SIG-M5 treated with dmso at 0.1 percent for 504 hours (cell line): ENCODE measurements at regions not wholly inside any gene's neighbourhood (a gene's known extent, or its start where the extent isn't known, plus 50 kb on each side); places are given as distances from the start of the nearest gene placed in this dataset.
"Not testable (repeated sequence)": the region's sequence is repeated elsewhere in the genome, so short reads cannot be mapped to it uniquely, and the experiment has no call there.

Experiments used
- DNase-seq: peaks from one replicate; lab custom pipeline; 2025; ENCODE audit not compliant: unreplicated experiment; lab: John Stamatoyannopoulos, UW

DNA sequence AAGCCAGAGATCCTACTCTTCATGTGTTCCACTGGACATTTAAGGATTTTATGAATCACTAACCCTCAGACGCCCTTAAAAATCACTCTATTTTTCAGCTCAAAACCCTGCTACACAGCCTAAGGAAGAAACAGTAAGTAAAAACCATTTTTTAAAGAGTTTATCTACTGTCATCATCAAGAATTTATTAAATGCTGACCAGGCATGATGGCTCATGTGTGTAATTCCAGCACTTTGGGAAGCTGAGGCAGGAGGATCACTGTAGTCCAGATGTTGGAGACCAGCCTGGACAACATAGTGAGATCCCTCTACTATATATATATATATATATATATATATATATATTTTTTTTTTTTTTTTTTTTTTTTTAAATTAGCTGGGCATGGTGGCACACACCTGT lies 124.2 kb upstream of the ID4 start:
- DNase-seq = no peak

DNA sequence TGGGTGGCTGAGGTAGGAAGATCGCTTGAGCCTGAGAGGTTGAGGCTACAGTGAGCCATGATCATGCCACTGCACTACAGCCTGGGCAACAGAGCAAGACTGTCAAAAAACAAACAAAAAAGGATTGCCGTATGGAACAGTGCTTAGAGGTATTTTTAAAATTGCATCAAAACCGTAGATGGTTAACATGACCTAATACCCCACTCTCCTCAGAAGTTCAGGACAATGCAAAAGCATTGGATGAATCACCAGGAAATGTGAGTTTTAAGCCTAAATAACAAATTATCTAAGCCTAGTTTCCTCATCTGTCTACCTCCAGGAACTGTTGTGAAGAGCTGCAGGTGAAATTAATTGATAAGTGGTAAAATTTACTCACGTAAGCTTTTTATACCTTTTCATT lies 123.8 kb upstream of the ID4 start:
- DNase-seq = no peak

DNA sequence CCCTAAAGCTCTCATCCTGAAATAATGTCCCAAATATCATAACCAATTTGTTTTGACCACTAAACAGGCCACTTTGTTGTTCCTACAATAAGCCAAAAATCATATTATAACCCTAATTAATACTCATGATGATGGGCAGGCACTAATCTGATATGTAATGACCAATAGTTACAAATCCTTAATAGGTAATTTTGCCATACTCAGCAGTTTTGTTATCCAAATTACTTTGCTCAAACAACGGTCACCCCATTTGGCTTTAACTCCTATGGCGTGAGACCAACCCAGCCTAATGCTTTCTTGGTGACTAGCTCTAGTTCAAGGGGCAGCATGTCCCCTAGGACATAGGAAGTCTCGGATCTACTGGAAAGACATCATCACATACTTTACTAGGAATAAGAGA lies 123.2 kb upstream of the ID4 start:
- DNase-seq = no peak

DNA sequence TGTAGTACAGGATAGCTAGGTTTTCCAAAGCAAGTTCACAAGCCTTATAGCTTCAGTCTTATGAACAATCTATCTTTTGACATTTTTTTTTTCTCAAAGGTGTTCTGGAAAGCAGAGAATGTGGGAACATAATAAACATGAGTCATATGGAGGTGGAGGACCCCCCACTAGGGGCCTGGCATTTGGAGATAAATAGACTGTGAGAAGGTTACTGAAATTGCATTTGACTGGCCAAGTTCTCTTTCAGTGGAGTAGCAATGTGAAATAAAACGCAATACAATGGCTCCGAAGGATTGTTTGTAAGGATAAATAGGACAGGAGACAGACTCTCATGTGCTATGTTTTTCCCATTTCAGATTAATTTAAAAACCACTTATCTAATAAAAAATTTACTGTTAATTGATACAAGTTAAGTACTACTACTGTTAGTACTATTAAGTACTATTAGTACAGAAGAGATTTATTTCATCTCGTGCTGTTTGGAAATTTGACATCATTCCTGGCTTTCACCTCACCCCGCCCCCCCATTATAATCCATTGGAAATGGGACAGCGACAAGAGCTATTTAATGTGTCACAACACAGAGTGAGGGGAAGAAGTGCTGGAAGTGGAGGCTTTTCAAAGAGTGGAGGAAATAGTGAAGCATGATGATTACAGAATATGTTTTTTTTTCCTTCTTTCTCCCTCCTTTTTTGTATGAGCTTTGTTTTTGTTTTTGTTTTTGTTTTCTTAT lies 122.6 kb upstream of the ID4 start:
- DNase-seq = no peak

DNA sequence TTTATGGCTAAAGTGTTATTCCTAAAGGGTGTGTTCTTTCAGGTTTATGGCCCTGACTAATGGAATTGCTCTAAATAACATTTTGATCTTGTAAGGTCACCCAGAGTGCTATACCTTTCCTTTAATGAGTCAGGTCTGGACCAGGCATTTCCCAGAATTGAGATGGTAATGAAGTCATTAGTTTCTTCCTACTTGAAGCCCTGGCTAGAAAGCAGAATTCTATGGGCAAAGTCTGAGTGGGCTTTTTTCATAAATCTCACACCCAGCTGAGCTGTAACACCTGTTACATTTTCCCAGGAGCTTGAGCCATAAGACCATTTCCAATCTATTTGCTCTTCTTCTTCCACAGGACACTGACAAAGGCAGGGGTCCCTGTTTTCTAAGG lies 122.0 kb upstream of the ID4 start:
- no peak for DNase-seq

DNA sequence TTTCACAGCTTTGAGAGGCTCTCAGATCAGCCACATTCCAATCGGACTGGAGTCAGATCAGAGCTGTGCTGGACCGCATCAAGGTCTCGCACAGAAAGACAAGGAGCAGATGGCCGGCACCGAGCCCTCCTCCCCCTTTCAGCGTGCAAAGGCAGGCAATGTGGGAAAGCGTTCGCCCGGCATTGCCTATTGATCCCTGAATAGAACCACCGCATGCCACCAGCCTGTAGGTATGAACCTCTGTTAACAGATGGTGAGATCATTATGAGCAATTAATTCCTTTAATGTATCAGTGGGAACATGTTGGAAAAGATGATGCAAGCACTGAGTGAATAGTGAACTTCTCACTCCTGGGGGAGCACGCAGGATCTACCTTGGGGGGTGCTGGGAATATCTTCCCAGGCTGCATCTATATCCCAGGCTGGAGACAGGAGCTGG lies 117.5 kb upstream of the ID4 start:
- DNase-seq = no peak

DNA sequence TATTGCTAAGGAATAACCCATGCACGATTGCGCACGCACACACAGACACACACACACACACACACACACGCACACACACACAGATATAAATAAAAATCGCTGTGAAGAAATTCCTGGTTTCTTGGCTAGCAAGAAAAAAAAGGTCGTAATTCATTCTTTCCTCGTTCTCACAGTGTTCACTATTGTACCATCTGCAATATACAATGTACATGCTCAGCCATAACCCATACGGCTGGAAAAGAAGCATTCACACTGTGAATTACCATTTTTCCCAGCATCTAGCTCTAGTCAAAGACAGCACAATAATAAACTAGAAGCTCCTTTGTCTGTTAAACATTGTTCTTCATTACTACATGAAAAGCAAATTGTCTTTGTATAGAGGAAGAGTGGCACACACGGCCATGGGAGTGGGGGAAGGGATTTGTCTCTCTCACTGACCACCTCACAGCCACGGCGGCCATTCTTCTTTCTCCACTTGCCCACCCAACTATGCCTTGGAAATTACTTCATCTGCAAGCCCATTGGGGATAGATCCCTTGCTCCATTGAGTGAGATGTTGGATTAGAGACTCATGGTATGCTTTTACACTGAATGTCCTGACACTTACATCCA lies 115.3 kb upstream of the ID4 start:
- DNase-seq = no peak

DNA sequence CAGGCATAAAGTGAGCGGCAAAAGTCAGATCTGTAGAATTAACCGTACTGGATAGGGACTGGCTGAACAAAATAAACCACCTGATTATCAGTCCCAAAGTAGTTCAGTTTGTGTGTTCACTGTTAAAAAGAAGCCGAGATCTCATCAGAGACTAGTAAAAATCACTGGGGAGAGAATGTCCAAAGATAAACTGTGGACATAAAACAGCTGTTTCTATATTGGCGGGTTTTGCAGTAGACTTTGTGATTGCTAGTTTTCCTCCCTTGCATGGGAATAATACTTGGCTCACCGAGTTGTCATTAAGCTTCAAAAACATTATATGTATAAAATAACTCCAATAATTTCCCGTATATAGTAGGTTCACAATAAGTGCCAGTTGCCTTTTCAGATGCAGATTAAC lies 114.2 kb upstream of the ID4 start:
- no peak for DNase-seq

DNA sequence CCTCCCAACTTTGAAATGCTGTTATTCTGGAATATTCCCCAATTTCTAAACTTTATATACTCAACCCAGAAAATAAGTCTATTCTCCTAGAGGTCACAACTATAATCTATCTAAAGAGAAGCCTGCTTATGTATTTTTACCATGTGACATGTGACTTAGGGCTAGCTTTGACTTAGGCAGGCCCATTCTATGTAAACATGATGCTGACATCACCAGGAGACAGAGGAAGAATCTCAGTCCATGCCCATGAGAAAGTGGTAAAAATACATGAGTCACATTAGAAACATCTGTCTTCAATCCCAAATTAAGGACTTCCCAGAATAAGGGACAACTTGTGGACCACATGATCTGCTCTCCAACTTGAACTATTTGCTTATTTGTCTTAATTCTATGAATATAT lies 113.6 kb upstream of the ID4 start:
- DNase-seq = no peak

DNA sequence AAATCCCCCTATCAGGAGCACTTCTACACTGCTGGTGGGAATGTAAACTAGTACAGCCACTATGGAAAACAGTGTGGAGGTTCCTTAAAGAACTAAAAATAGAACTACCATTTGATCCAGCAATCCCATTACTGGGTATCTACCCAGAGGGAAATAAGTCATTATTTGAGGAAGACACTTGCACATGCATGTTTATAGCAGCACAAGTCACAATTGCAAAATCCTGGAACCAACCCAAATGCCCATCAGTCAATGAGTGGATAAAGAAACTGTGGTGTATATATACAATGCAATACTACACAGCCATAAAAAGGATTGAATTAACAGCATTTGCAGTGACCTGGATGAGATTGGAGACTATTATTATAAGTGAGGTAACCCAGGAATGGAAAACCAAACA lies 111.7 kb upstream of the ID4 start:
- DNase-seq = not testable (repeated sequence)

DNA sequence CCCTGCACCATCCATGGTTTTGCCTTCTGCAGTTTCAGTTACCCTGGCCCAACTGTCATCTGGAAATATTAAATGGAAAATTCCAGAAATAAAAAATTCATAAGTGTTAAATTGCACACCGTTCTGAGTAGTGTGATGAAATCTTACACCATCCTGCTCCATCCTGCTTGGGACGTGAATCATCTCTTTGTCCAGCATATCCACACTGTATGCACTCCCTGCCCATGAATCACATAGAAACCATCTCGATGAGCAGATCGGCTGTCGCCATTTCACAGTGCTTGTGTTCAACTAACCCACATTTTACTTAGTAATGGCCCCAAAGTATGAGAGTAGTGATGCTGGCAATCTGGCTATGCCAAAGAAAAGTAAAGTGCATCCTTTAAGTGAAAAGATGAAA lies 105.9 kb upstream of the ID4 start:
- no peak for DNase-seq

DNA sequence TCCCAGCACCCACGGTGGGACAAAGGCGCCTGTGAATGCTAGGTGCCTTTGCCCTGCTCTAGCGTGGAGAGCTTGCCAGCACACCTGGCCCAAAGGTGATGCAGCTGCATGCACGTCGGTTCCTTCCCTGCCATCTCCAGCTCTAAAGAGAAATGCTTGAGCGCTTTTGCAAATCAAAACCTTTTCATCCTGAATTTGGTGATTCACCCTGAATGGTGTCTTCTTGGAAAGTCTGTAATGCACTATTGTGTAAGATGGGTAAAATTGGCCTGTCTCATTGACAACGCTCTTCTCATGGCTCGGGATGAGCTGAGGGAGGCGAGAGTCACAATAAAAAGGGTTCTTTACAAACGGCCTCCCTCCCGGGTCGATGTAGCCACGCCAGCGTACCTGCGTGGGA lies 103.1 kb upstream of the ID4 start:
- no peak for DNase-seq

DNA sequence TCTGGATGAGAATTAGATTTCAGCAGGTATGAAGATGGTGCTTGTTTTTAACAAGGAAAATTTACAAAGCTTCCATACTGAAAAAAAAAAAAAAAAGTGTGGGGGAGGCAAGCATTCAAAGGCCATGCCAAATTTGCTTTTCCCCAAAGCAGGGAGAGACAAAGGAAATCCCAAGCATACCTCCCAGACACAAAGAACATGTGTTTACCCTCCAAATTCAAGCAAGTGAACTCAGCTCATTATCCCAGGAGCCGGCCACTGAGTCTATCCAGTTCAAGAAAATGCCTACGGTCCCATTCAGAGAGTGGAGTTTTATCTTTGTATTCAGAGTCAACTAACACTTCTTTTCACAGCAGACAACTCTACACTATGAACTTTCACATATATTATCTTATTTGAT lies 102.7 kb upstream of the ID4 start:
- DNase-seq = no peak

DNA sequence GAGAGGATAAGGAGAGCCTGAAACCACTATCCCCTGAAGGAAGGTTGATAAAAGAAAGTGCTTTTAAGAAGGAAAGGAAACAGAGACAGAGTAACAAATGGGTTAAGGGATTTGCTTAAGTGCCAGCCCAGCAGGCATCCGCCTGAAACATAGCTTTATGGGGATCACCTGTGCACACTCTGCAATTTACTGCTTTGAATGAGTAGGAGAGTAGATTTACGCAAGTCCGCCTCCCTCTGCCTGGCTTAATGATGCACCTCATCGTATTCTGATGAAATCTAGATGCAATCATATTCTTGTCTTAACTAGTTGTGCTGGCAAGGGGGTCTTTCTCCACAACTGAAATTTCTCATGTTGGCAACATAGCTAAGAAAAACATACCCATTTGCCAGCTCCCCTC lies 101.1 kb upstream of the ID4 start:
- no peak for DNase-seq

DNA sequence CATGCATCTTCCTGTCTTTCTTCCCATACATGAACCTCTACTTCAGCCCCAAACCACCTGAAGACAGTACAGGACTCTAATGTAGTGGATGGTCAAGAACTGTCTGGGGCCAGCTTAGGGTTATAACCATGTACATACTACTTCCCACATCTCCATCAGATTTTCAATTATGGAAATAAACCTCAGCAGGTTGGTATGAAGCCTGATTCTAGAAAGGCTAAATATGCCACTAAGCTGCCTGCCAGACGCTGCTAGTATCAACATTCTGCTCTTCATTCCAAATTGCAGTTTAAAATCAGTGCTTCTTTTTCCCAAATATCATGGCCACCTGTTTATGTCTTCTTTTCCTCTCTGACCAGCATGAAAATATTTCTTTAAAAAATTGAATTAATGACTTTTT lies 99.2 kb upstream of the ID4 start:
- DNase-seq = no peak

DNA sequence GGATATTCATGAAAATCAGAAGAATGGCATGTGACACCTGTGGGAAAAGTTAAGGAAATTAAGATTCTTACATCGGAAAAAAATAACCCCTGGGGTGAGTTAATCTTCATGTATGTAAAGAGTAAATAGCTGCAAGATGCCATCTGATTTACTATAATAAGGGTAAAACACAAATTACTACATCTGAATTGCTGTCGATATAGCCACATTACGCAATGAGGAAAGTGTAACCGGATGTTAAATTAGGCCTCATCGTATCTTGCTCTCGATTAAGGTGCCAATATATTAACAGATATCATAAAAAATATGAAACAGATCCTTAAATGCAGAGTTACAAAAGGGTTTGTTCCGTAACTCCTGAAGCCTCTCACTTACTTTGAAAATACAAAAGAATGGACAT lies 87.4 kb upstream of the ID4 start:
- DNase-seq = no peak

DNA sequence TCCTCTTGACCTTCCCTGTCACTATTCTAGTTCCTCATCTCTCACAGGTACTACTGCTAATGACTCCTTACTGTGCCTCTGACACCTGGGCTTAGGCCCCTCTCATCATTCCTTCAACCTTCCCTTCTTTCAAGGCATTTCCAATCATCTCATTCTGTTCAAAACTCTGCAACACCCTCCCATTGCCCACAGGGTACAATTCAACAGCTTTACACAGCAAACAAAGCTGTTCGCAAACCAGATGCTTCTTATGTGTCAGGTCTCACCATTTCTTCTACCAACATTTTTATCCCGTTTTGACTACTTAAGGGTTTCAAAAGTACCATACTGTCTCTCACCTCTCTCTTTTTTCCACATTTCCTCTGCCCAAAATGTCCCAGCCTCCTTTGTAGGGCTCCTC lies 84.4 kb upstream of the ID4 start:
- no peak for DNase-seq

DNA sequence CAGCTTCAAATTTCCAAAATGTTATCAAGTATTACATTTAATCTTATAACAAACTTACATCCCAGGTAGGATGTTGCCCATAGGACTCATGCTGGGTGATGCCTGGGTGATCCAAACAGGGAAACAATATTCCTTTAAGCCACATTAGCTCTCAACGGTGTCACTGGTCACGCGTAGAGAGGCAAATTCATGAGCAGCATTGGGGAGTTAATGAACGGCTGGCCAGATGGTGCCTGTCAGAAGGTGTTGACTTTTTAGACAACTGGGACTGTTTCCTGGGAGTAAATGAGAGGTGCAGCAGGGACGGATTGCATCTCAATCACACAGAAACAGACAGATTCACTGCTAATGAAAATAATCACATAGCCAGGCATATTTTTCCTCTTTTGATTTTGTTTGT lies 83.3 kb upstream of the ID4 start:
- DNase-seq = no peak

DNA sequence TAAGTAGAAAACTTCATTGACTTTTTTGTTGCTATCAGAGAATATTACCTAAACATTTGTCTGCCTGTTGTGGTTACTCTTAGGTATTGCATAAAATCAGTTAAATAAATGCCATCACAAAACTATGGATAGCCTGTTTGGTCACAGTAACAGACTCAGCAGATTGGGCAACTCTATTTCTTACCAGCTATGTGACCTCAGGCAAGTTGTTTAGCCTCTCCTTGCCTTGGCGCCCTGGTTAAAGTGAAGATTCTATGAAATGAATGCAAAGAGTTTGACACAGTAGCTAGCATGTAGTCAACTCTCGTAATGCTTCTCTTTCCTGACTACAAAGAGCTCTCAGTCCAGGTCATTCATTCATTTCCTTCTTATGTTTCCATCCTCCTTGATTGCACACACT lies 82.5 kb upstream of the ID4 start:
- DNase-seq = no peak

DNA sequence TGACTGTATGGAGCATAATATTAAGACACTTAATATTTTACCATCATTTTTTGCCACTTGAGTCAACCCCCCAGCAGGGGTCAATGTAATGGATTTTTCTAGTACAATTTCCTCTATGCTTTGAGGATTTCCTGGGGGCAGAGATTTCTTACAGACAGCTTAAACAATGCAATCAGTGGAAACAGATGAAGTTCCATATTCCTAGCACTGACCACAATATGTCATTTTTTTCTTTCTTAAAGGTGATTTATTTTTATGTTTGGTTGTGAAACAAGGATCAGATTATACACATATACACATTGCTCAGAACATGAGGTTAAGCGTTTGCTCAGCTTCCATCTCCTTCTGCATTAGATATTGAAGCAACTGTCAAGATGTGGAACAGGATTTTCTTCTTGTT lies 82.0 kb upstream of the ID4 start:
- no peak for DNase-seq

DNA sequence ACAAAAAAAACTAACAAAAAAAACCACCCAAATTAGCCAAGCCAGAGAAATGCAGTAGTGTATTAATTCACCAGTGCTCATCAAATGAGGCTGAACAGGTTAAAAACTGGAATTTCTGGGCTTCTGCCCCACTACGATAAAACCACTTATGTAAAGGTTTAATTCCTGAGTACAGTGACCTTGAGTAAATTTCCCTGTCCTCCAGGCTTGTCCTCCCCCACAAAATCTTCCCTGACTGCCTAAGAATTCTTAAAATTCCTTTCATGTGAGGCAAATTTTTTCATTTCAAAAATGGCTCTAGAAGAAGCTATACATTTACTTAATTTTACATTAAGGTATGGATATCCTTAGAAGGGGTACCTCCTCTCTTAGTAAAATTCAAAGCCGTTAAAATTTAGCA lies 80.1 kb upstream of the ID4 start:
- DNase-seq = no peak

DNA sequence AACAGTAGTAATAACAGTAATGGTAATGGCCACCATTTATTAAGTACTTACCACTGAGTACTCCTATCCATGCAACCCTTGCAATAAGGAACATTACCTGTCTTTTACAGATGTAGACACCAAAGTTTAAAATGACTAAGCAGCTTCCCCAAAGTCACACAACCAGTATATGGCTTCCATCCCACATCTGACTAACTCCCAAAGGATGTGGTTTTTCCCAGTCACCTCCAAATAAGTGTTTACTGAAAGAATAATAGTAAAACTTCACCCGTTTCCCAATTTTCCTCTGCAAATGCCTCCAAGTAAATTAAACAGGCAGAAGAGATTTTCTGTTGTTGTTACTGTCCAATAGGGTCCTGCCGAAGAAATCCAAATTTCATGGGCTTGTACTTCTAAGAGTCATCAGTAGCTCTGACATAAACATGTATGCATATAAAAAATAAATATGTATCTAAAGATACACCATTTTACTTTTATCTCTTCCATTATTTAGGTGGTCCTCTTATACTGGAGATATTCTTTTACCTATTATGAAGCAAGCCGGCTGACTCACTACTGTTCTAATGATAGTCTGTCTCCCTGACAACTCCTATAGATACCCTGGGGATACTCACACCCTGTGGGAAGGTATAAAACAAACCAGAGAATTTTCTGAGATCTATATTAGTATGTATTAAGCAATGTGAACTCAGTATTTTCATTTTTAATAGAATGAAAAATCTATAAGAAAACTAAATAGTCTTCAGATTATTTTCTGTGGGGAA lies 77.9 kb upstream of the ID4 start:
- DNase-seq = no peak
